GM21723 (cell line): ENCODE measurements at regions not wholly inside any gene's neighbourhood (a gene's known extent, or its start where the extent isn't known, plus 50 kb on each side); places are given as distances from the start of the nearest gene placed in this dataset.
"Not testable (repeated sequence)": the region's sequence is repeated elsewhere in the genome, so short reads cannot be mapped to it uniquely, and the experiment has no call there.

Experiments
- ATAC-seq: cut with Tn5 transposase; IDR thresholded peaks from one replicate; pipeline ENCODE4 v1.9.1; 2021; ENCODE audit warnings: mild to moderate bottlenecking, moderate library complexity; ENCODE audit not compliant: unreplicated experiment

DNA sequence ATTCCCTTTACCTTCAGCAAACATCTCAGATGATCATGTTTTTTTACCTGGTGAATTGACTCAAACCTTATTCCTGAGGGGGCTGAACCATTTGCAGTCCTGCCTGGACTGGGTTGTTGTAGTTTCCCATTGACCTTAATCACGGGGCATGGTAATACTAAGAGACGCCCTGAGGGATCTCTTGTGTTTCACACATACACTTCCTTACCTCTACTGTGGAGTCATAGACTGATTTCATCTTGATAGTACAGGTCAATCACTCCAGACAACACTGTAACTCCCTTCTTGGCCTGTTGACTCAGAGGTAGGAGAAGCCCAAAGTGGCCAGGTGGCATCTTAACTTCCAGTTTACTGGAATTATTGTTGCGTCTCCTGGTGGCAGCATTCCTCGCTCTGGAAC is 1064.0 kb upstream of the PCDH10 start:
- no peak for ATAC-seq

DNA sequence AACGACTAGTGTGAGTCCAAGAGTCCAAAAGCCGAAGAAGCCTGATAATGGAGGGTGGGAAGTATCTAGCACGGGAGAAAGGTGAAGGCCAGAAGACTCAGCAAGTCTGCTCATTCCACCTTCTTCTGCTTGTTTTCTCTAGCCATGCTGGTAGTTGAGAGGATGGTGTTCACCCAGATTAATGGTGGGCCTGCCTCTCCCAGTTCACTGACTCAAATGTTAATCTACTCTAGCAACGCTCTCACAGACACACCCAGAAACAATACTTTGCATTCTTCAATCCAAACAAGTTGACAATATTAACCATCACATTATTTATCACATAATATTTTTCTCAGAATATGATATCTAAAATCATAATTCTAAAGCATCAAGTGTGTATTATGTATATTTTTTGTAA is 1055.1 kb upstream of the PCDH10 start:
- no peak for ATAC-seq

DNA sequence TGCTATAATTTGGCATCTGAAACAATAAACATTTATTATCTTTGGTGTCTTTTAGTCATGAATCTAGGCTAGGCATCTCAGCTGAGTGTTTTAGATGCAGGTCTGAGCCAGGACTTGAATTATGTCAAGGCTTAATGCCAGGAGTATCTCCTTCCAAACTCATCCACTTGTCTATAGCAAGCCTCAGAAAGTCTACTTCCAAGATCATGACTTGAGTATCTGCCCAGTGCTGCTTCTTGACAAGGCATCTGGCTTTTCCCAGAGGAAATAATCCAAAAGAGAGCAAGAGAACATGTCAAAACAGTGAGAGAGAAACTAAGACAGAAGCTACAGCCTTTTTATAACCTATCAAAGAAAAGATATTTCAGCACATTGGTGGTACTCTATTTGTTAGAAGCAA is 1052.1 kb upstream of the PCDH10 start:
- ATAC-seq = no peak

DNA sequence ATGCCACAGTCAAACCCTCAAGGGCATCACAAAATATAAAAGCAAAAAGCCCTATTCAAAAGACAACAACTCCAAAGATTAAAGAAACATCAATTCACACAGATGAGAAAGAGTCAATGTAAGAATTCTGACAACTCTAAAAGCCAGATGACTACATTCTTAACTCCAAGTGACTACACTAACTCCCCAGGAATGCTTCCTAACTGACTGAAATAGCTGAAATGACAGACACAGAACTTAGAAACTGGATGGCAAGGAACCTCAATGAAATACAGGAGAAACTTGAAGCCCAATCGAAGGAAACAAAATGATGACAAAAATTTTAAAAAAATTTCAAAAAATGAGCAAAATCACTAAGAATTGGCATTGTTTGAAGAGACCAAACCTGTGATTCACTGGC is 1047.6 kb upstream of the PCDH10 start:
- no peak for ATAC-seq

DNA sequence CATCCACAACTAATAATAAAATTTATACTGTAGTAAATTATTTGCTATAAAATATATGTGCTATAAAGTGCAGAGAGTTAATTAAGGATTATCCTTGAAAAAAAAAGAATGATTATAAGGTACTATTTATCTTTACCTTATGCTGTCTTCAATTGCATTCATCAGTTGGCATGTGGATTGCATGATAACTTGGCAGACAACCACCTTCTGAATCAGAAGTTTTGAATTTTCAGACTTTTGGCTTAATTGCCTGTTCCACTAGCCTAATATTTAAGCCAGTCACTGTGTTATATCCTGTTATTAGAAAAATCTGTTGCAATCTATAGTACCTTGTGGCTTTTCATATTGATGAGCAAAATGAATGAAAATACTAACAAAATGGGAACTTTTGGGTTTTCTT is 1040.3 kb upstream of the PCDH10 start:
- no peak for ATAC-seq

DNA sequence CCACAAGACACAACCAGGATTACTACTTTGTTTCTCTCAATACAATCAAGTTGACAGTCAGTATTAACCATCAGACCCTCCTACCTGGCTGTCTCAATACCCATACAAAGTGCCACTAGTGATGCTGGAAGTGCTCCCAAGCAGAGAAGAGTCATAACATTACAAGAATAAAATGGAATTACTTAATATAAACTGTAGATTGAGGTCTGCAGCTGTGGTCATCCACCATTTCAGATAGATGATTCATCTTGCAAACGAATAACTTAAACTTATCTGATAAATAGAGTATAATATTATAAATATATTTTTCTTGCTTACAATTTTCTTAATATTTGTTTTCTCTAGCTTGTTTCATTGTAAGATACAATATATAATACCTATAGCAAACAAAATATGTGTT is 1034.2 kb upstream of the PCDH10 start:
- no peak for ATAC-seq

DNA sequence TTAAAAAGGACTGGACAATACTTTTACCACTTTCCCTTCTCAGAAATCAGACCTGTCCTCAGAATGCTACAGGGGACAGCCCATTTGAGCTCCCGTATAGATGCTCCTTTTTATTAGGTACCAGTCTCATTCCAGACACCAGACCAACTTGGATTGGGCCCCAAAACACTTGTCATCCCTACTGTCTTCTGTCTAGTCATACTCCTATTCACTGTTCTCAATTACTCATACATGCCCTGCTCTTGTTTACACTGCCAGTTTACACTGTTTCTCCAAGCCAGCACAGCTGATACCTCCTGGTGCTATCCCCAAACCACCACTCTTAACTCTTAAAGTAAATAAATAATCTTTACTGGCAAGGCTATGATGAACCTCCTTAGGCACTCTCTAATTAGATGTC is 1026.4 kb upstream of the PCDH10 start:
- not testable (repeated sequence) for ATAC-seq

DNA sequence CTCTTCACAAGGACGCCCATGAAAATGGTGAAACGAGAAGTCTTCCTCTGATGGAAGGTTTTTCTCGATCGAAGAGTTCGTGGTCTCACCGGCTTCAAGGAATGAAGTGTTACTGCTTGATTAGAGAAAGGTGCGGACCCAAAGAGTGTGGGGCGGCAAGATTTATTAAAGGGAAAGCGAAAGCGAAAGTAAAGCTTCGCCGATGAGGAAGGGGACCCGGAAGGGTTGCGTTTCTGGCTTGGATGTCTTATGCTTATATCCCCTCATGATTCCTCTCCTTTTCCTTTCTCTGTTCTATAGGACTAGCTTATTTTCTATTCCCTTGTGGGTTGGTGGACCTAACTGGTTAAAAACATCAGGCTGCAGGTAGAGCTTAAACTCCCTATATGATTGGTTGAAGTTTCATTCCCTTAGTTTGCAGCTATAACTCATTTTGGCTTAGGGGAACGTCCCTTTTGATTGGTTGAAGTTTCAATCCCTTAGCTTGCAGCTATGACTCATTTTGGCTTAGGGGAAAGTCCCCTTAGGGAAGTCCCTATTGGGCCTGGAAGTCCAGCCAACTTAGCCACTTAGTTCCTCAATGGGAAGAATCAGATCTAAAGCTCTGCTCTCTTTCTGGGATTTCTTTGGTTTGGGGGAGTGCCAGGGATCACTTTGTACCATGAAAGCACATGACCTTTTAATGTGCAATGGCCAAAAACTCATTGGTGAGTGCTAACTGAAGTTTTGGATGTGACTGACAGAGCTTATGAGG is 1025.0 kb upstream of the PCDH10 start:
- ATAC-seq = peak; percentile 68

DNA sequence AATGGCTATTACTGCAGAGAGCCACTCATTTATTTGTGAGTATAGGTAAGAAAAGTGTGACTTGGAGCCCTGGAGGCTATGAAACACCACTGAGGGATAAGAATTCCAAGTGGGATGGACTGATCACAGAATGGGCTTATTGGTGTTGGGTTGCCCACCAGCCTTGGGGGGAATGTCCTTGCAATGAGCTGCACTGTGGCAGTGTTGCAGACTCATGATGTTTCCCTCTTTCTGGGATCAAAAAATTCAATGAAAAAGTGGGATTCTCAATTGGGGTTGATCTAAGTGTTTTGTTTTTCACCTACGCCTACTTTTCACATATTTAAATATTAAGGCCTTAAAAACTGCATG is 1024.5 kb upstream of the PCDH10 start:
- ATAC-seq = no peak

DNA sequence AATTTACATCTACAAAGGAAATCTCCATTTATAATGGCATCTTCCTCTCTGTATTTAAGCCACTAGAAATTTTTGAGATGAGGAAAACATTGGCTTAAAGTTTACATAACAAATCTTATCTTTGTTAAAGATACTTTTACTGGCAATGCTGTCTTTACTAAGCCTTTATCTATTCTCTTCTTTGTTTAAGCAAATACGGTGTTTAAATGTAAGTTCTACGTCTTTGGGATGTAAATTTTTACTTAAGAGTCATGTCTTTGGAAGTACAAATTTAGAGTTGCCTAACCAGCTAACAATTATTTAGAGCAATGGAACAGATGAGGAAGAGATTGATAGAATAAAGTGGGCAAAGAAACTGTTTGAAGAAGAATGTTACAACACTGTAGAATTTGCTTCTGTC is 1024.0 kb upstream of the PCDH10 start:
- ATAC-seq = no peak

DNA sequence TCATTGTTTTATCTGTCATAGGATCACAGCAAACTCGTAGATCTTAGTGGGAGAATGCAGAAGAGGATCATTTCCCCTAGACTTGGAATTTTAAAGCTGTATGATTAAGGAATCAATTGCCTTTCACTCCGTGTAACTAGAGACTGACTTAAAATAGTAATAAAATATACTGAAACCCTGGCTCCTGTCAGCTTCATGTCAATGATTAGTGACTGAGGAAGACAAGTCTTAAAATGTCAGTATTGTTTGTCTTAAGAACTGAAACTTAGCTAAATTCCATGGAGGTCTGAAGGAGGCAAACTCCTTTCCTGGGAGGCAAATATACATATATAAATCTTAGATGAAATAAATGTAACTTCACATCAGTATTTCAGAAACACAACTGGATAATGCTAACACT is 1016.7 kb upstream of the PCDH10 start:
- no peak for ATAC-seq

DNA sequence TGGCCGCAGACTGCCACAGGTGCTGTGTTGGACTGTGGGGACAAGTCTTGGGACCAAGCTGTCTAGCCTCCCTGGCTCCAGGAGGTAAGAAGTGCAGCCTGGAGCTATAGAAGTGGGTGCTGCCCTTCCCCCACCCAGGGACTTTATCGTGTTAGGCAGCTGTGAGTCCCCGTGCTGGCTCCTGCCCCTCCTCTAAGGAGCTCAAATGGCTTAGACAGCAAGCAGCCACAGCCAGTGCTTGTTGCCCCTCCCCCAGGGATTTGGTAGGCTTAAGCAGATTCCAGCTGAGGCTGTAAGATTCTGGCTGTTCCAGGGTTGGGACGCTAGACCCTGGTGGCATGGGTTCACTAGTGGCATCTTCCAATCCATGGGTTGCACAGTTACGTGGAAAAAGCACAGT is 979.4 kb upstream of the PCDH10 start:
- ATAC-seq = no peak

DNA sequence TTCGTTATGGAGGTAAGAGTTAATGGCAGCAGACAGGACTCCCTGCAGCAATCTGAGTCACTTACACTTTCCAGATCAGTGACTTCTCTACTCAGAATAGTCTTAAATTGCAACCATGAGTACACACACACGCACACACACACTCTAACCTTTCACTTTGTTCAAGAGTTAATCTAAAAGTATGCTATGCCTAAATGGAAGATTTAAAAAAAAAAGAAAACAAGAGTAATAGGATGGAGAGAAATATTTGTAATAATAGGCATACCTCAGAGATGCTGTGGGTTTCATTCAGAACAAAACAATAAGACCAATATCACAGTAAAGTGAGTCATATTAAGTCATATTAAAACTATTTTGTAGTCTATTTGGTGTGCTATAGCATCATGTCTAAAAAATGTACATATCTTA is 969.1 kb upstream of the PCDH10 start:
- no peak for ATAC-seq

DNA sequence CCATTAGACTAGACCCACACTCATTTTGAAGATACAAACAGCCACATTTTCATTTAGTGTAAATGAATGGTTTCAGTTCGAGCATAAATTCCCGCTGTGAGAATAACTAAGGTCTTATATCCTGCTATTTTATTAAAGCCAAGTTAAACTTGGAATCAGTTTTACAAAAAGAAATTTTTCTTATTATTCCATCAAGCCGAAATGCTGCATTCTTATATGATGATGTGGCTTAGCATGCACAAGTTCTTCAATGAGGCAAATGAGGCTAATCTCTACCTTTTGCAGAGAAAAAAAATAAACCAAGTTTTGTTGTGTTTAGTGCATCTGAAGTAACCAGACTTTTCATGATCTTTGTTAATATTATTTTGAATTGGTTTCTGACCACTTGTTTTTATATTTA is 953.9 kb upstream of the PCDH10 start:
- ATAC-seq = no peak

DNA sequence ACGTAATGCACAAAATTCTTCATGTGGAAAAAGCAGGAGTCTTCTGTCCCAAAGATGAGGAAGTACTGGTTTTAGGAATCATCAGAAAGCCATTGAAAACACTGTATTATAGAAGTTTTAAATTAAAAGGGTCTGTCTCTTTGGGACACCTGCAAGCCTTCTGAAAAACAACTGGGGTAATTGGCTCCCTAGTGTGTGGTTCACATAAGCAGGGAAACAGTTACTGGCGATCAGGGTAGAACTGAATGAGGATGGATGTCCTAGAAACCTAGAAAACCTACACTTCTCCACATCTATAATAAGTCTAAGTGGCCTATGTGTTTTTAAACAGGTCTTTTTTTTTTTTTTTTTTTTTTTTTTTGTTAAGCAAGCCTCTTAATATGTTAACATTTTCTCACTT is 945.5 kb upstream of the PCDH10 start:
- no peak for ATAC-seq

DNA sequence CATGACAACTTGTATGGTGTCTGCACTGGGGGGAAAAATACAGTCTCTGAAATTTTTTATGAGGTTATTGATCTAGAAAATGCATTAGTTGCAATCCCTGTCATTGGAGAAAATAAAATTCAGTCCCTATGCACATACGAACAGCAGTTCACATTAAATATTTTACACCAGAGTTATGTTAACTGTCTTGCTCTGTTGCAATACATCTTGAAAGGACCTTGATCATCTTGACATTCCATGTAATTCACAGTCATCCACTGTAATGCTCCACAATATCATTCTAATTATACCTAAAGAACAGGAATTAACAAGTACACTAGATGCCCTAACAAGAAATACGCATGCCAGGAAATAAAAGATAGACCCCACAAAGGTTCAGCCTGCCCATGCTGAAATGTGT is 934.6 kb upstream of the PCDH10 start:
- ATAC-seq = no peak

DNA sequence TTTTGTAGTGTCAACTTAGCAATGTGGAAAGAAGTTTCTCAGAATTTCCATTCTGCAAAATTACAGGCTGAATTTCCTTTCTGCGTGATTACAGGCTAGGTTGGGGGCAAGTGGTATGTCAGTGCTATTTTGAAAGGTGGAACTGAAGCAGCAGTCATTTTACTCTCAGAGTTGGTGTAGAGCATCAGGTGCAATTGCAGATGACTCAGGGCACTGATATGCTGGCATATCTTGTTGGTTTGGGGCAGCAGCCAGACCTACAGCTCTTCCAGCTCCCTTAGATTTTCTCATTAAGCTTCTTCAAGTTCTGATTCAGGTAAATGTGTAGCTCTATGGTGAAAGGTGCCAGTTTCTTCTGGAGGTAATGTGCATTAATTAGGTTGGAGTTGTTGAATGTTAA is 930.7 kb upstream of the PCDH10 start:
- ATAC-seq = no peak

DNA sequence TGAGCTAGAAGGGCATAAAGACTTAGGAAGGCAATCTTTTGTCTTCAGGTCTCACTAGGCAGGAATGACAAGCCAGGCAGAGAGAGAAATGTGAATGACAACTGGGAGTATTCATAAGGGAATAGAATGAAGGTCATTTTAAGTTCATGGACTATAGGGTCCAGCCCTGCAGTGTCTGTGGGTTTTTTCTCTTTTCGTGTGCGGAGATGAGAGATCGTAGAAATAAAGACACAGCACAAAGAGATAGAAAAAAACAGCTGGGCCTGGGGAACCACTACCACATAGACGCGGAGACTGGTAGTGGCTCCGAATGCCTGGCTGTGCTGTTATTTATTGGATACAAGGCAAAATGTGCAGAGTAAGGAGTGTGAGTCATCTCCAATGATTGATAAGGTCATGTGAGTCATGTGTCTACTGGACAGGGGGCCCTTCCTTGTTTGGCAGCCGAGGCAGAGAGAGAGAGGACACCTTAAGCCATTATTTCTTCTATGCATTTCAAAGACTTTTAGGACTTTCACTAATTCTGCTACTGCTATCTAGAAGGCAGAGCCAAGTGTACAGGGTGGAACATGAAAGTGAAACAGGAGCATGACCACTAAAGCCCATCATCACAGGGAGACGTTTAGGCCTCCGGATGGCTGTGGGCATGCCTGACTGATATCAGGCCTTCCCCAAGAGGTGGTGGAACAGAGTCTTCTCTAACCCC is 921.8 kb upstream of the PCDH10 start:
- no peak for ATAC-seq

DNA sequence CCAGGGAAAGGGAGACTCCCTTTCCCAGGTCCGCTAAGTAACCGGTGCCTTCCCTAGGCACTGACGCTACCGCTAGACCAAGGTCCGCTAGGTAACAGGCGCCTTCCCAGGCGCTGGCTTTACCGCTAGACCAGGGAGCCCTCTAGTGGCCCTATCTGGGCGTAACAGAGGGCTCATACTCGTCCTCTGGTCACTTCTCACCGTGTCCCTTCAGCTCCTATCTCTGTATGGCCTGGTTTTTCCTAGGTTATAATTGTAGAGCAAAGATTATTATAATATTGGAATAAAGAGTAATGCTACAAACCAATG is 921.3 kb upstream of the PCDH10 start:
- not testable (repeated sequence) for ATAC-seq

DNA sequence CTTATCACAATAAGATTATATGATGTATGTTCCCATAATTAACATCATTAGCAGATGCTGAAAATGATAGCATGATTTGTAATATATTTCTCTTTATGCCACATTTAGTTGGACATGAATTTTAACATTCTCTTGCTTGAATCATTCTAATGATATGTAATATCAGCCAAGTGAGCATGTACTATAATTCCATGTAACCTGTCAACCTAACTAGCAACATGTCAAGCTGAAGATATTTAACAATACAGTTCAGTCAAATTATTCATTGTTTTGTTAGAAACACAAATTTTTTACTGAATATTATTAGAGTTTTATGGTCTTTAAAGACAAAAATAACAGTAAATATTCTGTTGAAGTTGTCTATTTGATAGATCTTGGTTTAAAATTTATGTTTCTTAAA is 920.4 kb upstream of the PCDH10 start:
- ATAC-seq = no peak

DNA sequence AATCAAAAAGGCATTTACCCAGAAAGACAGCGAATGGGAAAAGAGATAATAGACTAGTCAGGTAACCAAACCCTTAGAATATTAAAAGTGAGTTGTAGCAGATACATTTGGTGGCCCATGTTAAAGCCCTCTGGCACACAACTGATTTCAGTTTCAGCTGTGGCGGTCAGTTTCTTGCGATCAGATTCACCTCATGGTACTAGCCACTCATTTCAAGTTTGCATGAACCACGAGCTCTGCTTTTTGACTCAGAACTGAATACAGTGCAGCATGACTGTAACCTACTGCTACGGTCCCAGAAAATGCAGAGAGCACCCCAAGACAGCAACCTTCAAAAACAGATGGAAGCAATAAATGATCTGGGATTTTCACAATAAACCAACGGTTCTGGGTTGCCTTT is 919.1 kb upstream of the PCDH10 start:
- ATAC-seq = no peak

DNA sequence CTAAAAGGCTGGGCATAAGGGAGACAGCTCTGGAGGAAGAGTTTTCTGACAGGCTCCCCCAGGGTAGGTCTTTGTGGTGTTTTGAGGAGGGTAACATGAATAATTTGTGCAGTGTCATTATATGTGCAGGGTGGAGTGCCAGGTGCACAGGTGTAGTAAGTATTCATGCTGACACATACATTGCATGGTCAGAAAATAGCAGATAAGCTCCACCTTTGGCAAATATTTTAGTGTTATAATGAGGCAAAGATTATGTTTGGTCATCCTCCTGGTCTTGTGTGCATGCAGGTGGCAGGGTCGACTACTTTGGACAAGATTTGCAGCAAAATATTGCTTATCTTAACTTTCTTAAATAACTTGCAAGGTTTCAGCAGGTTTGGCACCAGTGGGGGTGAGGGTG is 910.4 kb upstream of the PCDH10 start:
- ATAC-seq = no peak

DNA sequence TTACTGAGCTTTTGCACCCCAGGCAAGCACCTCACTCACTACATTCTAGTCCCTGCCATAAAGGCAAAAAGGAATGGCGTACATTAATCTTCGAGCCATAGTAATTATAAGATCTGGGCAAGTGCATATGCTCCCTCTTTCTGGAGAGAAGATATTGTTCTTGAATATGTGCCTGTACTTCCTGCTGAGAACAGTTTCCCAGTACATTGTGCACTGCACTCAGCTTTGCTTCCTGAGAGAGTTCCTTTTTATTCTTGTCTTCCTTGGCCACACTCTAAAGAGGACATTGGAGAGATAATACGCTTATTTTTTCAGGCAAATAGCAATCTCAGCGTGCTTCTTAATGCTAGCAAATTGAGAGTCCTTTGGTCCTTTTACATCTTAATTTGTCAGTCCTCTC is 909.0 kb upstream of the PCDH10 start:
- ATAC-seq = no peak
